ENCODE measurements at regions not wholly inside any gene's neighbourhood (a gene's known extent, or its start where the extent isn't known, plus 50 kb on each side); places are given as distances from the start of the nearest gene placed in this dataset.
"Not testable (repeated sequence)": the region's sequence is repeated elsewhere in the genome, so short reads cannot be mapped to it uniquely, and the experiment has no call there.

GRCh38 chr6:18595774-18596530 is 208.8 kb downstream of the RNF144B start:
- peak; percentile 37 for DNase-seq (ENCODE audit: low read depth)

GRCh38 chr6:18596531-18596835 is 209.3 kb downstream of the RNF144B start:
- DNase-seq (ENCODE audit: low read depth): no peak

DNA sequence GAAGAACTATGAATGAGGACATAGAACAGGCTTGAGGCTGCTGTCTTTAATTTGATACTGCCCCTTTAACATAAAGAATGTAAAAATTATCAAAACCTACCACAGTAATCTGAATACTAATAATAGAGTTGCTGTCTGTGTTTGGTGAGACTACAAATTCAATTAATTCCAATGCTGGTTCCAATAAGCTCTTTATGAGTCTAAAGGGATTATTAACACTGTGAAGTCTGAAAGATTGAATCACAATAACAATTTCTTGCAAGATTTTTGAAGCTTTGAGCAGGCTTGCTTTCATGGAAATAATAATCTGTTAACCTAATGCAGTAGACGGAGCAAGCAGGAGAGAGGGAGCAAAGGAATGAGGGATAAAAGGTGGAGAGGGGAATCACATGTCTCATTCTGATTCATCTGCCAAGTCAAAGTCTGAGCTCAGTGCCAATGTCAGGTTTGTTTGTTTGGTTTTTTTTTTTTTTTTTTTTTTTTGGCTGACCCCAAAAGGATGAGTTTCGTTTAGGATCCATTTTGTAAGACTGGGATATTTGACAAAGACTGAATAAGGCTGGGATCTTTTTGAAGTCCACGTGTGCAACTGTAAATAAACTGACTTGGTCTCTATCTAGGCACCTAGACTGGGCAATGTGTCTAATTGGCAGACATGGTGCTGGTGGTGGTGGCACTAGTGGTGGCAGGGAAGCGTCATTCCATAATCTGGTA is 211.6 kb downstream of the RNF144B start:
- DNase-seq (ENCODE audit: low read depth): no peak

GRCh38 chr6:18600255-18600654 is 213.1 kb downstream of the RNF144B start:
- no peak for DNase-seq (ENCODE audit: low read depth)

GRCh38 chr6:18601516-18602020 is 214.4 kb downstream of the RNF144B start:
- DNase-seq (ENCODE audit: low read depth): no peak

GRCh38 chr6:18602931-18603330 is 215.8 kb downstream of the RNF144B start:
- DNase-seq (ENCODE audit: low read depth): no peak

GRCh38 chr6:18603361-18603760 is 216.2 kb downstream of the RNF144B start:
- no peak for DNase-seq (ENCODE audit: low read depth)

DNA sequence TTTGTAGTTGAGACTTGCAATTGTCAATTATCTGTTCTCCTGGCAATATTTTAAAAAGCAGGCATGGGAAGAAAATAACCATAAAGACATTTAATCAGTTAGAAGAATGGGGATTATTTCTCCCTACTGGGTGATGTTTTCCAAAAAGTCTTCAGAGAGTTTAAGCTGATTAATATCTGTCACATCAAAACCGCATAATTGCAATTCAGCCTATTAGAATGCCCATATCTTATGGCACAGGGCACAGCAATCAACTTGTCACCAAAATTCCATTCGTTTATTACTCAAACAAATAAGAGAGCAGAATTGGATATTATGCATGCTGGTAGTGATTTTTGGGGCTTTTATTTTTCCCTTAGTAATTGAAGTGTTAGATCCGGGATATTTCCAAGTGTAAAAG is 218.7 kb downstream of the RNF144B start:
- DNase-seq (ENCODE audit: low read depth): no peak

- no peak for DNase-seq (ENCODE audit: low read depth)
Measured at GRCh38 chr6:18609715-18610114, 222.6 kb downstream of the RNF144B start.

- DNase-seq (ENCODE audit: low read depth): no peak
Measured at GRCh38 chr6:18613319-18613925, 226.3 kb downstream of the RNF144B start.

- DNase-seq (ENCODE audit: low read depth): no peak
Measured at GRCh38 chr6:18629571-18629970, 242.4 kb downstream of the RNF144B start.

- DNase-seq (ENCODE audit: low read depth): peak; percentile 32
Measured at GRCh38 chr6:18632670-18633410, 245.7 kb downstream of the RNF144B start.

- DNase-seq (ENCODE audit: low read depth): no peak
Measured at GRCh38 chr6:18634912-18635311, 247.8 kb downstream of the RNF144B start.

DNA sequence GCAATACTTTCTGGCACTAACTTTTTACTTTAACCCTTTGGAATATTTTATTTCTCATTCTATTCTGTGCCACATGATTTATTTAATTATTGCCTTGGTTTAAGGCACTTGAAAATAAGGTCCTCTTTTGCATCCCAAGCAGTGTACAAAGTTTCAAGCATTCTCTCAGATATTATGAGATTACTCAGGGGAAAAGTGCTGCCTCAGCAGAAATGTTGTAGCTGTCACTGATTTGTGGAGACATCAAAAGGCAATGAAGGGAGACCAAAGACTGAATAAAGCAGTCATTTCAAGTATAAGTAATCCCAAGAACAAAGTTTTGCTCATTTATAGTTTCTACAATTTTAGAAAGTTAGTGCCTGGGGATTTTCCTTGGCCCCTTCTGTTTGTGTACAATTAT is 253.0 kb downstream of the RNF144B start:
- DNase-seq (ENCODE audit: low read depth): no peak

GRCh38 chr6:18640754-18641153 is 253.6 kb downstream of the RNF144B start:
- no peak for DNase-seq (ENCODE audit: low read depth)

DNA sequence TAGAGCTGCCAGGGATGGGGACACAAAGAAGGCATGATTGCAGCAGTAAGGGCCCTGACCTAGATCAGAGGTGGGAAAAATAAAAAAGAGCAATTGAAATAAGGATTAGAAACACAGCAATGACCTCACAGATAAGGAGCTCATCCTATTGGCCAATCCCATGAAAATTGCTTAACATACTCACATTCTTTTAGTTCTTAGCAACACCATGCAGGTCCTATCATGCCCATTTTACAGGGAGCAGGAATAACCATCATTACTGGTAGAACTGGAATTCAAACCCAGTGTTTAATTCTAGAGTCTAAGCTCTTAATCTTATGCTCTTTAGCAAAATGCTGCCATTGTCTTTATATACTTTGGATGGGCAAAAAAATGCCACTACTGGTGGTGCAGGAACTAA is 267.7 kb downstream of the RNF144B start:
- DNase-seq (ENCODE audit: low read depth): no peak

DNA sequence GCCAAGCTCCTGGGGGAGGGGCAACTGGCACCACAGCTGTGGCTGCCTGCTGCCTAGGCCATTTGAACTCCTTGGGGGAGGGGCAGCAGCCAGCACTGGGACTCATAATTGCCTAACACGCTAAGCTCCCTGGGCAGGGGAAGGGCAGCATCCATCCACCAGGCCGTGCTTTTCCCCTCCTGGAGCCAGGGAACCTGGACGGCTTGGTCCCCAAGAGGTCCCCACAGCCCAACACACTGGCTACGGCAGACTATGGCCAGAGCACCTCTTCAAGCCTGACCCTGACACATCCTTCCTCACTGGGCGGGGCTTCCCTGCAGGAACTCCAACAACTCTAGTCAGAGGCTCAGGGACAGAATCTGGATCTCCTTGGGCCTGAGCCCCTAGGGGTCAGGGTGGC is 269.4 kb downstream of the RNF144B start:
- no peak for DNase-seq (ENCODE audit: low read depth)

GRCh38 chr6:18659994-18660393 is 272.8 kb downstream of the RNF144B start:
- DNase-seq (ENCODE audit: low read depth): not testable (repeated sequence)

- no peak for DNase-seq (ENCODE audit: low read depth)
Measured at GRCh38 chr6:18663011-18663410, 275.9 kb downstream of the RNF144B start.

- DNase-seq (ENCODE audit: low read depth): no peak
Measured at GRCh38 chr6:18664401-18664800, 277.3 kb downstream of the RNF144B start.

GRCh38 chr6:18667612-18668011 is 280.5 kb downstream of the RNF144B start:
- DNase-seq (ENCODE audit: low read depth): no peak

- no peak for DNase-seq (ENCODE audit: low read depth)
Measured at GRCh38 chr6:18668994-18669393, 281.8 kb downstream of the RNF144B start.
